Prostate gland (tissue), 2 donors: ENCODE measurements at regions not wholly inside any gene's neighbourhood (a gene's known extent, or its start where the extent isn't known, plus 50 kb on each side); places are given as distances from the start of the nearest gene placed in this dataset.

Experiments
- DNase-seq: peaks from one replicate; pipeline ENCODE4 v3.0.0-alpha.2; 2019; ENCODE audit warnings: low spot score
- H3K27ac ChIP-seq, 2 donors: fragments of 200-600 bp; sonication (generic); 2 replicates each; pipeline ENCODE4 v1.5.1; 2017 to 2019
- H3K27me3 ChIP-seq: fragments of 200-600 bp; sonication (generic); replicated peaks from 2 replicates; pipeline ENCODE4 v1.5.1; 2019; ENCODE audit not compliant: insufficient read depth
- H3K36me3 ChIP-seq, 2 donors: fragments of 200-600 bp; sonication (generic); 1 replicate in 1 of 2; 2 replicates in 1 of 2; pipeline versions ENCODE4 v1.5.1 to v1.8.1; 2017 to 2019
- H3K4me1 ChIP-seq: fragments of 200-600 bp; sonication (generic); replicated peaks from 2 replicates; pipeline ENCODE4 v1.5.1; 2019
- H3K4me3 ChIP-seq, 2 donors: fragments of 200-600 bp; sonication (generic); 2 replicates each; pipeline ENCODE4 v1.5.1; 2017 to 2019
- H3K9me3 ChIP-seq: fragments of 200-600 bp; sonication (generic); 2 replicates; pipeline ENCODE4 v1.5.1; 2017
- CTCF ChIP-seq, 4 experiments: fragments of 200-600 bp in 2 of 4; fragments of 450-650 bp in 2 of 4; sonication (generic) in 2 of 4; IDR thresholded peaks; 1 replicate in 3 of 4; 2 replicates in 1 of 4; pipeline ENCODE4 v1.5.1; 2016 to 2019; ENCODE audit warnings: antibody characterized with exemption in 4 of 4, mild to moderate bottlenecking in 2 of 4, moderate library complexity in 2 of 4
- POLR2A ChIP-seq: fragments of 450-650 bp; IDR thresholded peaks from one replicate; pipeline ENCODE4 v1.6.1; 2016; ENCODE audit warnings: antibody characterized with exemption, mild to moderate bottlenecking
- POLR2AphosphoS5 ChIP-seq: sonication (generic); formaldehyde crosslinking; IDR thresholded peaks from one replicate; pipeline ENCODE4 v1.6.1; 2017; ENCODE audit warnings: antibody characterized with exemption
- WGBS: methylation state at CpG from one replicate; pipeline ENCODE4 v1.1.5; 2018; 5-methylcytosine and 5-hydroxymethylcytosine counted together
- intact Hi-C: fragments of 100-400 bp; cut with DNase I; formaldehyde crosslinking; loops from one replicate; pipeline ENCODE4 v1.14.2; 2022

DNA sequence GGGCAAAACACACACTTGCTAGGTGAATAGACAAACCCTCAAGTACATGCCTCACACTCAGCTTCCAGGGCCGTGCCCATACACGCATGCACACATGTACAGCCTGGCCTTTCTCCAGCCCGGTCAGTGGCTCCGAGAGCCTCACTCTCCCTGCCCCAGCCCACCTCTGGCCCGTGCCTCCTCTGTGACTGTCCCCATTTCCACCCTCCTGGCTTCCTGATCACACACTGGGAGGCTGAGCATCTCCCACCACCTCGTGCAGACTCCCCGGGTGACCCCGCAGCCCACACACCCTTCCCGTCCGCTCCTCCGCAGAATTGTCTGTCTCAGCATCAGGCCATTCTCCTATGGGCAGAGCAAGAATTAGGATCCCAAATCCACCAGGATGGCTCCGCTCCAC lies 634.1 kb downstream of the TBC1D22A start:
- WGBS, result 94% methylated on average over 12 of the region's 12 CpGs
- H3K27ac ChIP-seq, result no peak overlapping the region
- DNase-seq, result no peak

DNA sequence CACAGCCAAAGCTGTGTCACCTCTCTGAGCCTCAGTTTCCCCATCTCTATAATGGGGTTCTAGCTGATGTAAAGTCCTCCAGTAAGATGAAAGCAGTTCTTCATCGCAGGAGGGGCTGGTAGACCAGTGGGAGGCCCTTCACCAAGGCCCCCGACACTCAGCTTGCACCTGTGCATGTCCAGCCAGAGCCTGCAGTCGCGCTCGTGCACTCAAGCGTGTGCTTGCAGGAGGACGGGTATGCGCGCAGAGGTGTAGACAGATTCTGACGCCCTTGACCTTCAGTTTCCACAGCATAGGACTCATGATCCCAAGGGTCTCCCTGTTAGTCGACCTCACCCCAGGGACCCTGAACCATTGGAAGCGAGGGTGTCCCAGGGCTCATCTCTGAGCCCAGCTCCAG lies 633.7 kb downstream of the TBC1D22A start:
- Histone ChIP-seq H3K9me3 (no peaks in the 10 kb centered on the region), H3K4me1 (no peaks in the 10 kb centered on the region), H3K27me3 (peaks cover 3% of the 10 kb centered on the region), H3K27ac (no peak overlapping the region), H3K4me3 (no peak overlapping the region), H3K36me3 (no peaks in the 10 kb centered on the region)
- DNase-seq, result no peak
- intact Hi-C loops, result no loop called here
- TF ChIP-seq POLR2AphosphoS5, result no peak
- no peak for TF ChIP-seq CTCF (IDR thresholded peaks at IDR 0.05)
- no peak for TF ChIP-seq POLR2A
- 85% methylated on average over 12 of the region's 12 CpGs for WGBS

More for the DNA sequence above, 634.1 kb downstream of the TBC1D22A start:
- Histone ChIP-seq H3K27me3 (peaks cover 3% of the 10 kb centered on the region), H3K9me3 (no peaks in the 10 kb centered on the region), H3K36me3 (no peaks in the 10 kb centered on the region), H3K4me3 (no peak overlapping the region), H3K4me1 (no peaks in the 10 kb centered on the region)
- TF ChIP-seq POLR2A (no peak), CTCF (IDR thresholded peaks at IDR 0.05) (no peak), POLR2AphosphoS5 (no peak)
- intact Hi-C loops, result no loop called here

GRCh38 chr22:47395481-47395880 lies 633.0 kb downstream of the TBC1D22A start:
- no peak for TF ChIP-seq CTCF (IDR thresholded peaks at IDR 0.05)
- TF ChIP-seq POLR2A, result no peak
- TF ChIP-seq POLR2AphosphoS5, result no peak
- Histone ChIP-seq H3K27ac (no peak overlapping the region), H3K27me3 (peaks cover 3% of the 10 kb centered on the region), H3K4me3 (no peak overlapping the region), H3K9me3 (no peaks in the 10 kb centered on the region), H3K4me1 (no peaks in the 10 kb centered on the region), H3K36me3 (no peaks in the 10 kb centered on the region)
- WGBS, result 39% methylated on average over 8 of the region's 8 CpGs
- no peak for DNase-seq
- intact Hi-C loops, result no loop called here

GRCh38 chr22:47394504-47395440 lies 632.3 kb downstream of the TBC1D22A start:
- intact Hi-C loops, result no loop called here
- Histone ChIP-seq H3K36me3 (no peaks in the 10 kb centered on the region), H3K9me3 (no peaks in the 10 kb centered on the region), H3K4me1 (no peaks in the 10 kb centered on the region), H3K27me3 (peaks cover 3% of the 10 kb centered on the region), H3K4me3 (no peak overlapping the region), H3K27ac (no peak overlapping the region)
- no peak for DNase-seq
- TF ChIP-seq CTCF (IDR thresholded peaks at IDR 0.05) (no peak), POLR2AphosphoS5 (no peak), POLR2A (no peak)
- WGBS, result 80% methylated on average over 12 of the region's 12 CpGs

DNA sequence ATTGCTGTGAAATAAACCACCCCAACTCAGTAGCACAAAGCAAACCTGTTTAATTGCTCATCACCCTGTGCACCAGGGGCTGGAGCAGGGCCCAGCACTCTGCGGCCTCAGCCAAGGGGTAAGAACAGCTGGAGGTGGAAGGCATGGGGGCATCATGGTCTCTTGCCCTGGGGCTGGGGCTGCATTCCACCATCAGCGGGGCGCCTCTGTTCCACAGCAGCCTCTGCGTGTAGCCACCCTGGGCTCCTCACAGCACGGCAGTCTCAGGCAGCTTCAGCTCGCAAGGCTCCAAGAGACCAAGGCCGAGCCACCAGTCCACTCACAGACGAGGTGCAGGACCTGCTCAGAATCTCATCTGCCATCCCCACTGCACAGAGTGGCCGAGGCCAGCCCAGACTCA lies 630.7 kb downstream of the TBC1D22A start:
- H3K9me3 ChIP-seq, result no peaks in the 10 kb centered on the region
- TF ChIP-seq POLR2AphosphoS5 (no peak), POLR2A (no peak), CTCF (IDR thresholded peaks at IDR 0.05) (no peak)
- intact Hi-C loops, result no loop called here
- no peak for DNase-seq
- H3K36me3 ChIP-seq, result no peaks in the 10 kb centered on the region
- no peaks in the 10 kb centered on the region for H3K4me1 ChIP-seq
- H3K27me3 ChIP-seq, result peaks cover 3% of the 10 kb centered on the region
- H3K27ac ChIP-seq, result no peak overlapping the region
- 91% methylated on average over 9 of the region's 9 CpGs for WGBS
- no peak overlapping the region for H3K4me3 ChIP-seq
